Lower leg skin (tissue), 4 donors: ENCODE measurements at regions not wholly inside any gene's neighbourhood (a gene's known extent, or its start where the extent isn't known, plus 50 kb on each side); places are given as distances from the start of the nearest gene placed in this dataset.

Experiments used
- DNase-seq, 2 donors: peaks; one replicate each; pipeline ENCODE4 v3.0.0-alpha.2; 2019; ENCODE audit warnings: low spot score in 2 of 2
- H3K4me3 ChIP-seq: fragments of 200-600 bp; sonication (generic); 2 replicates; pipeline ENCODE4 v1.5.1; 2017; ENCODE audit warnings: mild to moderate bottlenecking, low read depth; ENCODE audit not compliant: poor library complexity, severe bottlenecking
- POLR2A ChIP-seq, 2 donors: fragments of 450-650 bp; IDR thresholded peaks; one replicate each; pipeline ENCODE4 v1.6.1; 2016 to 2017; ENCODE audit warnings: antibody characterized with exemption in 2 of 2, mild to moderate bottlenecking in 1 of 2, moderate library complexity in 1 of 2
- WGBS, 2 donors: methylation state at CpG; one replicate each; pipeline ENCODE4 v1.1.5; 2018; 5-methylcytosine and 5-hydroxymethylcytosine counted together
- intact Hi-C: fragments of 100-400 bp; cut with DNase I; formaldehyde crosslinking; loops from one replicate; pipeline ENCODE4 v1.15.0; 2023; ENCODE audit warnings: low total_unique reads
- TF ChIP-seq, protein P1 (sequence below), 3 donors: fragments of 450-650 bp; IDR thresholded peaks; one replicate each; pipeline ENCODE4 v1.5.1; 2016; ENCODE audit warnings: antibody characterized with exemption in 3 of 3, mild to moderate bottlenecking in 3 of 3, moderate library complexity in 2 of 3

DNA sequence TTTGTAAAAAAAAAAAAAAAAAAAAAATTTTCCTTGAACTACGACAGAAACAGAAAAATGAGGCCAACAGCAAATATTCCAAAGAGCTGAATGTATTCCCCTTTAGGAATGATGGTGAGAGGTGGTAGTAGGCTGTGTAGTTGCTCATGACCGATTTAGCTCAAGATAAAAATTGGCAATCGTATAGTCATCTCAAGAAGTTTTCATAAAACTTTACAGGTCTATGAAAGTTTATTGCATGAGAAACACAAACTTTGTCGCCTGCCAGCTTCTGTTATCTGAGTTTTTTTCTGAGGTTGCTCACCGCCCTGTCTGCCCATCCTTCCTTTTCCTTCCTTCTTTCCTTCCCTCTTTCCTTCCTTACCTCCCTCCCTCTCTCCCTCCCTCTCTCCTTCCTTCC, 605.5 kb downstream of the BCL11B start:
- intact Hi-C loops, result no loop called here
- TF ChIP-seq POLR2A (IDR thresholded peaks at IDR 0.05), result no peak
- TF ChIP-seq, protein P1, sequence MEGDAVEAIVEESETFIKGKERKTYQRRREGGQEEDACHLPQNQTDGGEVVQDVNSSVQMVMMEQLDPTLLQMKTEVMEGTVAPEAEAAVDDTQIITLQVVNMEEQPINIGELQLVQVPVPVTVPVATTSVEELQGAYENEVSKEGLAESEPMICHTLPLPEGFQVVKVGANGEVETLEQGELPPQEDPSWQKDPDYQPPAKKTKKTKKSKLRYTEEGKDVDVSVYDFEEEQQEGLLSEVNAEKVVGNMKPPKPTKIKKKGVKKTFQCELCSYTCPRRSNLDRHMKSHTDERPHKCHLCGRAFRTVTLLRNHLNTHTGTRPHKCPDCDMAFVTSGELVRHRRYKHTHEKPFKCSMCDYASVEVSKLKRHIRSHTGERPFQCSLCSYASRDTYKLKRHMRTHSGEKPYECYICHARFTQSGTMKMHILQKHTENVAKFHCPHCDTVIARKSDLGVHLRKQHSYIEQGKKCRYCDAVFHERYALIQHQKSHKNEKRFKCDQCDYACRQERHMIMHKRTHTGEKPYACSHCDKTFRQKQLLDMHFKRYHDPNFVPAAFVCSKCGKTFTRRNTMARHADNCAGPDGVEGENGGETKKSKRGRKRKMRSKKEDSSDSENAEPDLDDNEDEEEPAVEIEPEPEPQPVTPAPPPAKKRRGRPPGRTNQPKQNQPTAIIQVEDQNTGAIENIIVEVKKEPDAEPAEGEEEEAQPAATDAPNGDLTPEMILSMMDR (IDR thresholded peaks at IDR 0.05), result no peak
- no peak for DNase-seq
- no peak overlapping the region for H3K4me3 ChIP-seq
- WGBS, 2 donors, result 51 to 53% methylated on average over 5 of the region's 5 CpGs

DNA sequence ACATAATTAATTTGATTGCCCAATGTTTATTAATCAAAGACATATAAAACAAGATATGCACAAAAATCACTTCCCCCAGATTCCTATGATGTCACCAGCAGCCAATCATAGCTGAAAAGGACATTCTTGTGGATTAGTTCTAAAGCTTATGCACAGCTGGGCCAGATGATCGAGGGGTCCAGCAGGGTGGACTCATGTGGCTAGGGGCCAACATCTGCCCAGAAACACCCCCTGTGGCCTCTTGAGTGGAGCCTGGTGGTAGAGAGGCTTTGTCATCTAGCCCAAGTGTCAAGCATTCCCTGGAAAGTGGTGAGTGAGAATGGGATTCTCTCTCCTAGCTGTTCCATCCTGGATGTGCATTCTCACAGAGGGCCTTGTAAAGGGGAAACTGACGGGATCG, 590.0 kb downstream of the BCL11B start:
- WGBS, 2 donors, result 81 to 87% methylated on average over 3 of the region's 3 CpGs
- DNase-seq, result no peak
- TF ChIP-seq POLR2A (IDR thresholded peaks at IDR 0.05), result no peak
- TF ChIP-seq, protein P1 (IDR thresholded peaks at IDR 0.05), result no peak
- intact Hi-C loops, result no loop called here
- H3K4me3 ChIP-seq, result no peak overlapping the region

DNA sequence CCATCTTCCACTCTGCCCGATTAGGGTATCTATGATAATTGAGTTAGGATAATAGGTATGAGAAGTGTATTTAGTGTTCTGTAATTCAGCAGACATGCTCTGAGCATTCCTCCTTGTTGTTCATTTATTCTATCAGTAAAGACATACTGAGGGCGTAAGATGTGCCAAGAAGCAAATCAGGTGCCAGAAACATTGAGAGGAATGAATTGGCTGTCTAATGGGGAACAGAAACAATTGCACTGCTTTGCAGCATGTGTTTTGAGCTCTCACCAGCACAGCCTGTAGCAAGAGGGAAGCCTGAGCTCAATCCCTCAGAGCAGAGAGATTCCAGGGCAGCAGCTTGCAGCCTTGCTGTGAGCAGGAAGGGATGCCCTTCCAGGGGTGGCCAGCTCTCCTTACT, 589.3 kb downstream of the BCL11B start:
- no peak for DNase-seq
- TF ChIP-seq, protein P1 (IDR thresholded peaks at IDR 0.05), result no peak
- TF ChIP-seq POLR2A (IDR thresholded peaks at IDR 0.05), result no peak
- no peak overlapping the region for H3K4me3 ChIP-seq
- 43 to 64% methylated on average over 2 of the region's 2 CpGs for WGBS, 2 donors
- intact Hi-C loops, result no loop called here

DNA sequence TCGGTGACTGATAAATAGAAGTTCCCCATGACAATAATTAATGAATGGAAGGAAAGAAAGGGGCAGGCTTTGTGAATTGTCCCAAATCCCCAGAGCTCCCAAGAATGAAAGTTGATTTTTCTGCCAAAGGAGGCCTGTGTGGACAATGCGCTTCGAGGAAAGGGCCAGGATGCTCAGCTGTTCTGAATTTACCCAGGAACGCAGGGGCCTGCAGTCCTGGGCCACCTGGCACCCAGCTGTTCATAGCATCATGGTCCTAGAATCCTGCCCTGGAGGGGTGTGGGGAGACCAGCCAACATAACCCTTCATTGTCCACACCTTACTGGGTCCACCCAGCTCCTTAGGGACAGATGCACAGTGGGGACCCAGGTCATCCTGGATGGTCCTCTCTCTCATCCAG, 587.5 kb downstream of the BCL11B start:
- TF ChIP-seq, protein P1 (IDR thresholded peaks at IDR 0.05), result no peak
- TF ChIP-seq POLR2A (IDR thresholded peaks at IDR 0.05), result no peak
- H3K4me3 ChIP-seq, result no peak overlapping the region
- DNase-seq, result no peak
- 61 to 71% methylated on average over 4 of the region's 4 CpGs for WGBS, 2 donors
- intact Hi-C loops, result no loop called here

DNA sequence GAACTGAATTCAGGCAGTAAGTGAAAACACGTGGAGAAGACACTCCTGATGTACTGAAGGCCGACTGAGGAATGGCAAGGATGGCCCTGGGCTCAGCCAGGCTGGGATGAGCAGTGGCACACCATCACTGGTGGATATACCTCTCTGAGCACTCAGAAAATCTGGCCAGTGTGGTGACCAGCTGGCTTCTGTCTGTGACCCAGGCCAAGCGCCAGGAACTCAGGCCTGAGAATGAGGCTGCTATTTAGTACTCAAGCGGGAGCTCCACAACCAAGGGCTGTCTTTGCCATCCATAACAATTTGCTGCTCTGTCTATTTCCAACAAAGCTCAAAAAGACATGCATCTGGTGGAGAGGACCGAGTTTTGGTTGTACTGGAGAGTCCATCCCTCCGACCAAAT, 586.3 kb downstream of the BCL11B start:
- no peak overlapping the region for H3K4me3 ChIP-seq
- no peak for TF ChIP-seq POLR2A (IDR thresholded peaks at IDR 0.05)
- TF ChIP-seq, protein P1 (IDR thresholded peaks at IDR 0.05), result no peak
- intact Hi-C loops, result no loop called here
- DNase-seq, result no peak
- WGBS, 2 donors, result 66 to 80% methylated on average over 5 to 6 of the region's 6 CpGs

DNA sequence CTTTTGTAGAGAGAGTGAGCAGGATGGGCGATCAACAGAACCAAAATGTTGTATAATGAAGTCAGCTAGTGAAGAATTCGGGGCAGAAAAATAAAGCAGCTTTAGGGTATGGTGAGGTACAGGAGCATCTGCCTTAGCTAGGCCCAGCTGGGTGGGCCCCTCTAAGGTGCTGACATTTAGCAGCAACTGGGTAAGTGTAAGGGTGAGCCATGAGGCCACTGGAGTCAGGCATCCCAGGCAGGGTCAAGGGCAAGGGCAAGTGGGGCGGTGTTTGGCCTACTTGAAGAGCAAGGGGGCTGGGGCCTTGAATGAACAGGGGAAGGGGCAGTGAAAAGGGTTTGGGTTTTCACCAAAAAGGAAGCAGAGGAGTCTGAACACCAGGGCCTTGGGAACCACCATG, 583.6 kb downstream of the BCL11B start:
- WGBS, 2 donors, result 95 to 97% methylated on average over 3 of the region's 3 CpGs
- intact Hi-C loops, result no loop called here
- TF ChIP-seq, protein P1 (IDR thresholded peaks at IDR 0.05), result no peak
- TF ChIP-seq POLR2A (IDR thresholded peaks at IDR 0.05), result no peak
- DNase-seq, result no peak
- H3K4me3 ChIP-seq, result no peak overlapping the region
